HEK293T (cell line): ENCODE measurements at regions not wholly inside any gene's neighbourhood (a gene's known extent, or its start where the extent isn't known, plus 50 kb on each side); places are given as distances from the start of the nearest gene placed in this dataset.
"Not testable (repeated sequence)": the region's sequence is repeated elsewhere in the genome, so short reads cannot be mapped to it uniquely, and the experiment has no call there.

Source experiments
- CTCF ChIA-PET: fragments of 350-600 bp; formaldehyde crosslinking; extraction: SDS; loops from one replicate; lab custom pipeline; 2021; ENCODE audit warnings: antibody characterized with exemption, inconsistent platforms; lab: Yijun Ruan, JAX
- POLR2A ChIA-PET: fragments of 350-600 bp; formaldehyde crosslinking; extraction: SDS; loops from one replicate; lab custom pipeline; 2020; ENCODE audit warnings: antibody characterized with exemption, inconsistent platforms; lab: Yijun Ruan, JAX
- DNase-seq: peaks from one replicate; pipeline ENCODE4 v3.0.0; 2012; ENCODE audit warnings: mixed read lengths; ENCODE audit errors: extremely low spot score
- ARNT ChIP-seq: fragments of 450-650 bp; IDR thresholded peaks from 2 replicates; pipeline ENCODE4 v1.6.1; 2017; ENCODE audit warnings: mild to moderate bottlenecking
- BHLHE40 ChIP-seq: fragments of 450-650 bp; IDR thresholded peaks from 2 replicates; pipeline ENCODE4 v1.6.1; 2016; ENCODE audit warnings: mild to moderate bottlenecking, moderate library complexity, borderline replicate concordance
- CTBP1 ChIP-seq: fragments of 450-650 bp; IDR thresholded peaks from 2 replicates; pipeline ENCODE4 v1.6.1; 2016; ENCODE audit warnings: borderline replicate concordance
- ELF4 ChIP-seq: fragments of 450-650 bp; IDR thresholded peaks from 2 replicates; pipeline ENCODE4 v1.6.1; 2017; ENCODE audit warnings: antibody characterized with exemption
- FOXA1 ChIP-seq: fragments of 450-650 bp; IDR thresholded peaks from 2 replicates; pipeline ENCODE4 v1.6.1; 2016; ENCODE audit warnings: mild to moderate bottlenecking
- FOXK2 ChIP-seq: fragments of 450-650 bp; IDR thresholded peaks from 2 replicates; pipeline ENCODE4 v1.6.1; 2016; ENCODE audit warnings: mild to moderate bottlenecking
- FOXM1 ChIP-seq: fragments of 450-650 bp; IDR thresholded peaks from 2 replicates; pipeline ENCODE4 v1.6.1; 2017; ENCODE audit warnings: mild to moderate bottlenecking, borderline replicate concordance
- HDGF ChIP-seq: fragments of 450-650 bp; IDR thresholded peaks from 2 replicates; pipeline ENCODE4 v1.6.1; 2017; ENCODE audit warnings: antibody characterized with exemption, borderline replicate concordance
- L3MBTL2 ChIP-seq: fragments of 450-650 bp; conservative IDR thresholded peaks from 2 replicates; pipeline ENCODE4 v1.6.1; 2016; ENCODE audit warnings: mild to moderate bottlenecking
- LEF1 ChIP-seq: fragments of 450-650 bp; IDR thresholded peaks from 2 replicates; pipeline ENCODE4 v1.6.1; 2017; ENCODE audit warnings: mild to moderate bottlenecking, borderline replicate concordance
- NFRKB ChIP-seq: fragments of 450-650 bp; IDR thresholded peaks from 2 replicates; pipeline ENCODE4 v1.6.1; 2016; ENCODE audit warnings: mild to moderate bottlenecking, moderate library complexity
- SP1 ChIP-seq: fragments of 450-650 bp; IDR thresholded peaks from 2 replicates; pipeline ENCODE4 v1.6.1; 2017
- SUZ12 ChIP-seq: fragments of 450-650 bp; IDR thresholded peaks from 2 replicates; pipeline ENCODE4 v1.6.1; 2016; ENCODE audit warnings: mild to moderate bottlenecking
- TARDBP ChIP-seq: fragments of 450-650 bp; IDR thresholded peaks from 2 replicates; pipeline ENCODE4 v1.6.1; 2016
- ZNF384 ChIP-seq: fragments of 450-650 bp; IDR thresholded peaks from 2 replicates; pipeline ENCODE4 v1.6.1; 2016
- TF ChIP-seq, protein P1 (sequence below): fragments of 450-650 bp; IDR thresholded peaks from 2 replicates; pipeline ENCODE4 v1.6.1; 2016

DNA sequence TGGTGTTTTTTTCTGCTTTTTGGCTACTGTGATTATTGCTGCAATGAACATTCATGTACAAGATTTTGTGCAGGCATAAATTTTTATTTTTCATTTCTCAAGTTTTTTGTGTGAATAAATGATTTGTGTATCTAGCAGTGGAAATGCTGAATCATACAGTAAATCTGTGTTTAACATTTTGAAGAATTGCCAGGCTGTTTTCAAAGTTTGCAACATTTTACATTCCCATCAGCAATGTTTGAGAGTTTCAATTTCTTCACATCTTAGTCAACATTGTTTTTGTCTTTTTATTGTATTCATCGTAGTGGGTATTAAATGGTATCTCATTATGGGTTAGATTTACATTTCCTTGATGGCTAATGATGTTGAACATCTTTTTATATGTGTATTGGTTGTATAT is 98.8 kb upstream of the RBMS1 start:
- TF ChIP-seq TARDBP: no peak
- TF ChIP-seq CTBP1: no peak
- no peak for TF ChIP-seq ZNF384
- no peak for TF ChIP-seq LEF1
- DNase-seq: no peak
- CTCF ChIA-PET: no interaction called here
- POLR2A ChIA-PET: no interaction called here

DNA sequence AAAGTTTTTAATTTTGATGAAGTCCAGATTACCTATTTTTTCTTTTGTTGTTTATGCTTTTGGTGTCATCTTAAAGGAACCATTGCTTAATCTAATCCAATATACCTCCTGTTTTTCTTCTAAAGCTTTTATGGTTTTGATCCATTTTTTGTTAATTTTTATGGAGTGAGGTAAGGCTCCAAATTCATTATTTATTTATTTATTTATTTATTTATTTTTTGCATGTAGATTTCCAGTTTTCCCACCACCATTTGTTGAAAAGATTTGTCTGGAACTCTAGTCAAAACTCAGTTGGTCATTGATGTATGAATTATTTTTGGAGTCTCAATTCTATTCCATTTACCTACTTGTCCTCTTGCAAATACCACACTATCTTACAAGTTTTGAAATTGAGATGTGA is 99.4 kb upstream of the RBMS1 start:
- TF ChIP-seq ZNF384 (no peak), L3MBTL2 (no peak), CTBP1 (no peak), TARDBP (no peak), SP1 (no peak), HDGF (no peak), ELF4 (no peak), LEF1 (no peak), FOXK2 (no peak), FOXM1 (no peak), NFRKB (no peak), FOXA1 (no peak), SUZ12 (no peak), ARNT (no peak), BHLHE40 (no peak)
- TF ChIP-seq, protein P1, sequence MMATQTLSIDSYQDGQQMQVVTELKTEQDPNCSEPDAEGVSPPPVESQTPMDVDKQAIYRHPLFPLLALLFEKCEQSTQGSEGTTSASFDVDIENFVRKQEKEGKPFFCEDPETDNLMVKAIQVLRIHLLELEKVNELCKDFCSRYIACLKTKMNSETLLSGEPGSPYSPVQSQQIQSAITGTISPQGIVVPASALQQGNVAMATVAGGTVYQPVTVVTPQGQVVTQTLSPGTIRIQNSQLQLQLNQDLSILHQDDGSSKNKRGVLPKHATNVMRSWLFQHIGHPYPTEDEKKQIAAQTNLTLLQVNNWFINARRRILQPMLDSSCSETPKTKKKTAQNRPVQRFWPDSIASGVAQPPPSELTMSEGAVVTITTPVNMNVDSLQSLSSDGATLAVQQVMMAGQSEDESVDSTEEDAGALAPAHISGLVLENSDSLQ: no peak
- POLR2A ChIA-PET: no interaction called here
- CTCF ChIA-PET: no interaction called here
- DNase-seq: no peak

DNA sequence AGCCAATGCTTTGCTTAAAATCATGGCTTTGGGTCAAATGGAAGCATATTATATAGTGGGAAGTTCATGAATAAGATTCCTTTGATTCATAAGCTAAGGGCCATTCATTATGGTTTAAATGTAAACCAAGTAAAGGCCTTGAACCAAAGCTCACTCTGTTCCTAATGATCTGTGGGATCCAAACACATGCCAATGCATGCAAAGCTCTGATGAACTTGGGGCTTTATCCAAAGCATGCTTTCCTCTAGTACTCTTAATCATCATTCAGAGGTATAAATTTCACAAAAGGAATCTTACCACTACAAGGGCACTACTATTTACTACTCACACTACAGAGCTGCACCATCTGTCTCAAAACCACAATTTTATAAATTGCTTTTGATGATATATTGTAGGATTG is 102.8 kb upstream of the RBMS1 start:
- ChIA-PET CTCF (no interaction called here), POLR2A (no interaction called here)
- no peak for DNase-seq
- TF ChIP-seq TARDBP: no peak
- TF ChIP-seq, protein P1: no peak
- no peak for TF ChIP-seq SP1
- TF ChIP-seq CTBP1: no peak
- TF ChIP-seq L3MBTL2: no peak
- TF ChIP-seq FOXA1: no peak
- no peak for TF ChIP-seq SUZ12
- no peak for TF ChIP-seq BHLHE40
- no peak for TF ChIP-seq NFRKB
- TF ChIP-seq FOXK2: no peak
- no peak for TF ChIP-seq ARNT
- TF ChIP-seq ELF4: no peak
- TF ChIP-seq LEF1: no peak
- no peak for TF ChIP-seq FOXM1
- no peak for TF ChIP-seq HDGF
- TF ChIP-seq ZNF384: no peak

DNA sequence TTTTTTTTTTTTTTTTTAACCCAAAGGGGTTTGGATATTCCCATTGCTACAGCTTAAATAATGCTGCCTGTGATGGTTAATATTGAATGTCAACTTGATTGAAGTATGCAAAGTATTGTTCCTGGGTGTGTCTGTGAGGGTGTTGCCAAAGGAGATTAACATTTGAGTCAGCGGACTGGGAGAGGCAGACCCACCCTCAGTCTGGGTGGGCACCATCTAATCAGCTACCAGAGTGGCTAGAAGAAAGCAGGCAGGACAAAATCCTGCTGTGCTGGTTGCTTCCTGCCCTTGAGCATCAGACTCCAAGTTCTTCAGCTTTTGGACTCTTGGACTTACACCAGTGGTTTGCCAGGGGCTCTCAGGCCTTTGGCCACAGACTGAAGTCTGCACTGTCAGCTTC is 106.8 kb upstream of the RBMS1 start:
- CTCF ChIA-PET, POLR2A ChIA-PET, DNase-seq: not testable (repeated sequence)

DNA sequence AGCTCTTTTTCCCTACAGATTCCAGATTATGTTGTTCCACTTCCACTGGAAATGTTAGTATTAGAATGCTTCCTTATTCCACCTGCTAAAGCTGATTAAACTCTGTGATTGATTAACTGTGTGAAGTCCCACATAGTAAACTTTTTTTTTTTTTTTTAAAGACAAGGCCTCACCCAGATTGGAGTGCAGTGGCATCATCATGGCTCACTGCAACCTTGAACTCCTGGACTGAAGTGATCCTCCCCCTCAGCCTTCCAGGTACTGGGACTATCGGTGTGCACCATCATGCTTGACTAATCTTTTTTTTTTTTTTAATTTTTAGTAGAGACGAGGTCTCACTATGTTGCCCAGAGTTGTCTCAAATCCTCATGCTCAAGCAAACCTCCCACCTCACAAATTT is 108.5 kb upstream of the RBMS1 start:
- ChIA-PET CTCF (interaction anchor here (0.6 kb wide), 1 partner anchor 69 kb away, joined by 3 read pairs; no protein-coding TSS in a partner anchor), POLR2A (no interaction called here)
- TF ChIP-seq LEF1 (no peak), FOXA1 (no peak), SP1 (no peak), HDGF (no peak), ARNT (no peak), SUZ12 (no peak)
- no peak for DNase-seq

DNA sequence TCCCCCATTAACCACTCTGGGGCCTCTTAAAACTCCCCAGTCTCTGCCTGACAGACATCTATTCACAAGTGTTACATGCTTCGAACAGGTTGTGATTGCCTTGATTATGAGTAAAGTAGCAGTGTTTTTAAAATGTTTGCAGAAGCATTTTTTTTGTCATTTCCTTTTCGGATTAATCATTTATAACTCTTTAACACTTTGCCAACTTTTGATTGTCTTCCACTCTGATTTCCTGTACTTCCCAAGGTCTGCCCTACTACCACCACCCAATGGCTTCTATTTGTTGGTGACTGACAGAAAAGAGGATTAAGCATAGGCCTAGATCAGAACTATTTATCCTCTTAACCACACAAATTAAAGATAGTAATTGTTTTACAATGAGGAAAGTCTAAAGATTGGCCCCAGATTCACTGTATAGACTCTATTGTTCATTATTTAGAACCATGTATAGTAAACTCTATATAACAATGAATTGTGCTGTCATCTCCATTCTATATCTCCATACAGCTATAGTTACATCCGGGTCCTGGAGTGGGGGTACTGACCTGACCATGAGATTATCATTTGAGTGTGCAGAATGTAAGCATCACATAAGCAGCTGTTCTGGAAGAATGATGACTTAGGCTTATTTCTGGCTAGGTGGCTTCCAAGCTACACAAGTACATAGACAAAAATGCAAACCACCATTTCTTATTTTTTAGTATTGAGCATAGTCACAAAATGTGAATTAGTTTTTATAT is 110.3 kb upstream of the RBMS1 start:
- ChIA-PET POLR2A (no interaction called here), CTCF (no interaction called here)
- TF ChIP-seq L3MBTL2: no peak
- no peak for TF ChIP-seq TARDBP
- no peak for TF ChIP-seq FOXM1
- TF ChIP-seq, protein P1: no peak
- no peak for TF ChIP-seq LEF1
- TF ChIP-seq ELF4: no peak
- no peak for TF ChIP-seq CTBP1
- no peak for TF ChIP-seq SP1
- no peak for DNase-seq

DNA sequence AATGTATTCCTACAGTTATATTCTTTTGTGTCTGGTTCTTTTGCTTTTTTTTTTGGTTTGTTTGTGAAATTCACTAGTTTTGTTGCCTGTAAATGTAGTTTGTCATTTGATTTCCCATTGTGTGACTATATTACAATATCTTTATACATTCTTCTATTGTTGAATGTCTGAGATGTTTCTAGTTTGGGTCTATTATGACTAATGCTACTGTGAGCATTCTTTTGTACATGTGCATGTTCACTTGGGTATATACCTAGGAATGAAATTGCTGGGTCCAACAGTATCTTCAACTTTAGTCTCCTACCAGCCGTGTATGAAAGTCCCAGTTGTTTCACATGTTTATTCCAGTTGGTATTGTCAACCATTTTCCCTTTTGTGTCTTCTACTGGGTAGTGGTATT is 112.7 kb upstream of the RBMS1 start:
- no peak for TF ChIP-seq TARDBP
- no peak for TF ChIP-seq FOXA1
- TF ChIP-seq FOXM1: no peak
- TF ChIP-seq L3MBTL2: no peak
- TF ChIP-seq ZNF384: no peak
- TF ChIP-seq ARNT: no peak
- TF ChIP-seq SP1: no peak
- TF ChIP-seq HDGF: no peak
- TF ChIP-seq FOXK2: no peak
- no peak for TF ChIP-seq SUZ12
- no peak for TF ChIP-seq BHLHE40
- no peak for TF ChIP-seq ELF4
- TF ChIP-seq NFRKB: no peak
- TF ChIP-seq CTBP1: no peak
- TF ChIP-seq, protein P1: no peak
- ChIA-PET CTCF (no interaction called here), POLR2A (no interaction called here)
- DNase-seq: no peak
